Omental fat pad (tissue), 3 donors: ENCODE measurements at regions not wholly inside any gene's neighbourhood (a gene's known extent, or its start where the extent isn't known, plus 50 kb on each side); places are given as distances from the start of the nearest gene placed in this dataset.
A peak's percentile ranks its signal among the peaks of the same experiment; 100 is the strongest.

Experiments
- ATAC-seq: fragments of 150-250 bp; one replicate; pipeline ENCODE4 v1.9.1; 2016; ENCODE audit warnings: mild to moderate bottlenecking, moderate library complexity; ENCODE audit not compliant: low FRiP score
- DNase-seq: peaks from one replicate; pipeline ENCODE4 v3.0.0-alpha.2; 2019; ENCODE audit warnings: low spot score
- TF ChIP-seq, protein P1 (sequence below), 3 donors: fragments of 450-650 bp; IDR thresholded peaks; one replicate each; pipeline ENCODE4 v1.5.1; 2016 to 2017; ENCODE audit warnings: antibody characterized with exemption in 3 of 3, mild to moderate bottlenecking in 3 of 3, moderate library complexity in 2 of 3

DNA sequence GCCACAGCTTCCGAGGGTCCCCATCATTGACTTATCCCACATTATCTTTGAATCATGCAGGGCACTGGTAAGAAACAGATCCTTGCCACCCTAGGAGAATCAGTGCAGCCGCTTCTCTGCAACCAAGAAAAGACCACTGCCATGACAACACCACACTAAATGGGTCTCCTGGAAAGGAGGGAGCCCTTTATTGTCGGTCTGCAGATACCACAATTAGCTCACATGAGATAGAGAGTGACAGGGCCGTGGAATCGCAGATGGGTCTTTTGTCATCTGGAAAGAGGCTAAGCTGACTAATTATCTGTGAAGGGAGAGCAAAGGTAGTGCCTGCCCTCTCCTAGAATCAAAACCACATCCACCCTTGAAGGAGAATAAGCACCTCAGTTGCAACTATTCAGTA is 178.3 kb upstream of the MYO16 start:
- ATAC-seq: no peak
- TF ChIP-seq, protein P1, sequence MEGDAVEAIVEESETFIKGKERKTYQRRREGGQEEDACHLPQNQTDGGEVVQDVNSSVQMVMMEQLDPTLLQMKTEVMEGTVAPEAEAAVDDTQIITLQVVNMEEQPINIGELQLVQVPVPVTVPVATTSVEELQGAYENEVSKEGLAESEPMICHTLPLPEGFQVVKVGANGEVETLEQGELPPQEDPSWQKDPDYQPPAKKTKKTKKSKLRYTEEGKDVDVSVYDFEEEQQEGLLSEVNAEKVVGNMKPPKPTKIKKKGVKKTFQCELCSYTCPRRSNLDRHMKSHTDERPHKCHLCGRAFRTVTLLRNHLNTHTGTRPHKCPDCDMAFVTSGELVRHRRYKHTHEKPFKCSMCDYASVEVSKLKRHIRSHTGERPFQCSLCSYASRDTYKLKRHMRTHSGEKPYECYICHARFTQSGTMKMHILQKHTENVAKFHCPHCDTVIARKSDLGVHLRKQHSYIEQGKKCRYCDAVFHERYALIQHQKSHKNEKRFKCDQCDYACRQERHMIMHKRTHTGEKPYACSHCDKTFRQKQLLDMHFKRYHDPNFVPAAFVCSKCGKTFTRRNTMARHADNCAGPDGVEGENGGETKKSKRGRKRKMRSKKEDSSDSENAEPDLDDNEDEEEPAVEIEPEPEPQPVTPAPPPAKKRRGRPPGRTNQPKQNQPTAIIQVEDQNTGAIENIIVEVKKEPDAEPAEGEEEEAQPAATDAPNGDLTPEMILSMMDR (IDR thresholded peaks at IDR 0.05): no peak
- no peak for DNase-seq

DNA sequence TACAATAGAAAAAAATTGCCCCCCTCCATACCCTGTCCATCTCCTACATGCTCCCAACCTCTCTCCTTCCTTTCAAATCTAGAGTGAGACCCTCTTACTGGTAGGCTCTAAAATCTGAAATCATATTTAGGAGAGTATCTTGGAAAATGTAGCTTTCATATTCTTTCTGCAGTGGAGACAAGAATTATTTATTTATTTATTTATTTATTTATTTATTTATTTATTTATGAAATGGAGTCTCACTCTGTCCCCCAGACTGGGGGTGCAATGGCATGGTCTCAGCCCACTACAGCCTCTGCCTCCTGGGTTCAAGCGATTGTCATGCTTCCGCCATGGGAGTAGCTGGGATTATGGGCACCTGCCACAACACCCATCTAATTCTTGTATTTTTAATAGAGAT is 174.1 kb upstream of the MYO16 start:
- TF ChIP-seq, protein P1 (IDR thresholded peaks at IDR 0.05): no peak
- DNase-seq (no peak), ATAC-seq (no peak)

DNA sequence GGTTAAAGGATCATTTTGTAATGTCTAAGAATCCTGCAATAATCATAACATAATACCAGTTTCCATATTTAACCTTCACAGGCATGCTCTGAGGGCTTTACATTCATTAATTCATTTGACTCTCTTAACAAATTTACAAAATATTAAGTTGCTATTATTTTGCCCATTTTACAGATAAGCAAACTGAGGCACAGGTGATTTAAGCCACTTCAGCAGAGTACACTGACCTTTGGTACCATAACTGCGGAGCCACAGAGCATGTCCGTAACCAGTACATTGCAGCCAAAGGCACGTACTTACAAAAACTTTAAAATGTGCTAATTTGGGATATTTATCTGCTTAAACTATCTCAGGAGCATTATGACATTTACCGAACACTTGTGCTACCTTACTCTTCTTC is 169.4 kb upstream of the MYO16 start:
- TF ChIP-seq, protein P1 (IDR thresholded peaks at IDR 0.05): no peak
- no peak for DNase-seq

DNA sequence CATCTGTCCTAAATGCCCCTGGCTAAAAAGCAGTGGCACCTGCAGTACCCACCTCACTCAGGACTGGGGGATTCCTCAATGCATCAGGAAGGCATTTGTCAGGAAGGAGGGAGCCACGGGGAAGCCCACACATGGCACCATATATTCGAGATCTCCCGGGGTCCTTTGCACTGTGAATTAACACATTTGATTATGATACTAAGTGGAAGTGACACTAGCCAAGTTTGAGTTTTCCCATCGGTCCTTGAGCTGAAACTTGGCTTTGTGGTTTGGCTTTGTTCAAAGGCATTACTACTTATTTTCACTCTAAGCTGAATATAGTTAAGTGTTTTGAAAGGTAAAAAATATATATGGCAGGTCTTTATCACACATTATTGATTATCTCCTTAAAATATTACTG is 168.7 kb upstream of the MYO16 start:
- ATAC-seq (no peak), DNase-seq (no peak)

More for the DNA sequence above, 169.4 kb upstream of the MYO16 start:
- ATAC-seq: no peak

DNA sequence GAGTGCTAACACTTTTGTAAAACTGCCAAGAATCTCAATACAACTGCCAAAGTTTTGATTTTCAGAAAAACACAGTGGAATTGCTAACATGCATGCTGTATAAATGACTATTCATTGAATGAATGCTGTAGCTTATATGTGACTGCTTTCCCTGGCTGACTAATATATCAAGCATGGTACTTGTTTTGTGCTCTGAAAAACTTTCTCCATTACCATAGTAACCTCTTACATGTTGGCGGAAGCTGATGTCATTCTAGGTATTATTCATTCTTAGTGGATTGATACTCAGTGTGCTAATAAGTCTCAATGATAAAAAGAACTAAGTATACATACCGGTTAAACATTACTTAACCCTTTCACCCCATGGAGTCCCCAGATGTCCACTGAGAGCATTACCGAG is 166.1 kb upstream of the MYO16 start:
- DNase-seq (no peak), ATAC-seq (peak; percentile 75)
- TF ChIP-seq, protein P1 (IDR thresholded peaks at IDR 0.05): no peak

More for the DNA sequence above, 168.7 kb upstream of the MYO16 start:
- TF ChIP-seq, protein P1 (IDR thresholded peaks at IDR 0.05): no peak

DNA sequence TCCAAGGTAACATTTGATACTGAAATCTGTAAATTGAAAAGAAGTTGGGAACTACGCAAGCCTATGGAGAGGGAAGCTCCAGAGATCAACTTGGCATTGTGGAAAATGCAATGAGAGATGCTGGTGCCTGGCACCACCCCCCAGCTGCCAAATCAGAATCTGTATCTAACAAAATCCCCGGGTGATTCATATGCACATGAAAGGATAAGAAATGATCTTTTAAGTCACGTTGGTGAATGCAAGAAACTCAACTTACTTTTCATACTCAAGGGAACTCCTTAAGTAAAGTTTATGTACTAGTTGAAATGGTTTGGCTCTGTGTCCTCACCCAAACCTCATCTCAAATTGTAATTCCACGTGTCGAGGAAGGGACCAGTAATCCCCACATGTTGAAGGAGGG is 158.5 kb upstream of the MYO16 start:
- ATAC-seq (no peak), DNase-seq (no peak)
- TF ChIP-seq, protein P1 (IDR thresholded peaks at IDR 0.05): no peak

DNA sequence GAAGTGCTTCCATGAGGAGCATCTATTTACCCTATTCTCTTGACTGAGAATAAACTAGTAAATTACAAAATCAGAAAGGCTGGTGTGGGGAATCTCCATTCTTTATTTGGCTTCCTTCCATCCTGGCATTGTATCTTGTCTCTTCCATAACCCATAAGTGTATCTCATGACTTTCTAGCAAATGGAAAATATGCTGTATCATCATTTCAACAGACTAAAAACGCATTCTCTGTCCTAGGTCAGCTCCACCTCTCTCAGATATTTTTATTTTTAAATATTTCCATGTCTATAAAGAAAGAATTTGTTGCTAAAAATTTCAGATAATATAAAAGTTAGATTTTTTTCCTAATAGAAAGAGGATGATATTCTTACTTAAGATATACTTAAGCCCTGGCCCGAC is 154.2 kb upstream of the MYO16 start:
- TF ChIP-seq, protein P1 (IDR thresholded peaks at IDR 0.05): no peak
- ATAC-seq (no peak), DNase-seq (no peak)
